CD14-positive monocyte (primary cell): ENCODE measurements at regions not wholly inside any gene's neighbourhood (a gene's known extent, or its start where the extent isn't known, plus 50 kb on each side); places are given as distances from the start of the nearest gene placed in this dataset.

ENCODE experiments used
- DNase-seq, 3 donors: peaks; one replicate each; pipeline ENCODE4 v3.0.0-alpha.2; 2011 to 2022
- H2AFZ ChIP-seq: 2 replicates; pipeline ENCODE4 v1.6.0; 2012; ENCODE audit warnings: mild to moderate bottlenecking, low read depth, low read length, inconsistent platforms; ENCODE audit not compliant: insufficient read depth, poor library complexity, severe bottlenecking
- H3K27ac ChIP-seq, 2 donors: 1 replicate in 1 of 2; 2 replicates in 1 of 2; pipeline ENCODE4 v1.5.1; 2012 to 2013; ENCODE audit warnings: low read length in 2 of 2, control low read depth in 1 of 2, inconsistent platforms in 1 of 2, low read depth in 1 of 2, mild to moderate bottlenecking in 1 of 2
- H3K27me3 ChIP-seq, 2 donors: one replicate each; pipeline versions ENCODE4 v1.6.0 to v1.6.1; 2011 to 2013; ENCODE audit warnings: low read length in 2 of 2; ENCODE audit not compliant: control insufficient read depth in 2 of 2, insufficient read depth in 2 of 2
- H3K36me3 ChIP-seq, 2 donors: replicated peaks in 1 of 2; 1 replicate in 1 of 2; 2 replicates in 1 of 2; pipeline versions ENCODE4 v1.5.1 to v1.6.1; 2012 to 2013; ENCODE audit warnings: low read length in 2 of 2, control low read depth in 1 of 2, inconsistent platforms in 1 of 2, mild to moderate bottlenecking in 1 of 2; ENCODE audit not compliant: insufficient read depth in 2 of 2, control insufficient read depth in 1 of 2
- H3K4me1 ChIP-seq, 2 donors: 1 replicate in 1 of 2; 2 replicates in 1 of 2; pipeline versions ENCODE4 v1.5.1 to v1.6.1; 2012 to 2013; ENCODE audit warnings: low read length in 2 of 2, control low read depth in 1 of 2, inconsistent platforms in 1 of 2, mild to moderate bottlenecking in 1 of 2, moderate library complexity in 1 of 2; ENCODE audit not compliant: insufficient read depth in 2 of 2, control insufficient read depth in 1 of 2
- H3K4me2 ChIP-seq: replicated peaks from 2 replicates; pipeline ENCODE3; 2012; ENCODE audit warnings: low read length, moderate library complexity, mild to moderate bottlenecking; ENCODE audit not compliant: poor library complexity, severe bottlenecking; ENCODE audit errors: extremely low read depth
- H3K4me3 ChIP-seq, 3 experiments: fragments of 200-600 bp in 1 of 3; sonication (generic) in 1 of 3; replicated peaks in 1 of 3; 1 replicate in 2 of 3; 2 replicates in 1 of 3; pipeline ENCODE4 v1.5.1; 2011 to 2013; ENCODE audit warnings: low read length in 3 of 3, mild to moderate bottlenecking in 3 of 3, control low read depth in 2 of 3, low read depth in 2 of 3, inconsistent platforms in 1 of 3, moderate library complexity in 1 of 3
- H3K79me2 ChIP-seq: 2 replicates; pipeline ENCODE4 v1.6.0; 2012; ENCODE audit warnings: mild to moderate bottlenecking, control low read depth, inconsistent platforms, low read length, moderate library complexity; ENCODE audit not compliant: insufficient read depth
- H3K9ac ChIP-seq: 2 replicates; pipeline ENCODE4 v1.6.0; 2017; ENCODE audit warnings: low read length, mild to moderate bottlenecking; ENCODE audit not compliant: insufficient read depth, poor library complexity, severe bottlenecking
- H3K9me3 ChIP-seq, 2 donors: replicated peaks in 1 of 2; 1 replicate in 1 of 2; 2 replicates in 1 of 2; pipeline versions ENCODE4 v1.5.1 to v1.6.1; 2012 to 2013; ENCODE audit warnings: low read length in 2 of 2, control low read depth in 1 of 2; ENCODE audit not compliant: control insufficient read depth in 1 of 2, insufficient read depth in 1 of 2
- H4K20me1 ChIP-seq: 2 replicates; pipeline ENCODE4 v1.6.0; 2012; ENCODE audit warnings: mild to moderate bottlenecking, low read length, control low read depth, moderate library complexity; ENCODE audit not compliant: insufficient read depth
- H3K27ac Mint-ChIP-seq, 7 donors: one replicate each; pipeline ENCODE4 v1.8.0; 2020; ENCODE audit warnings: mild to moderate bottlenecking in 7 of 7, mixed read lengths in 7 of 7, moderate library complexity in 6 of 7, inconsistent platforms in 2 of 7
- H3K27me3 Mint-ChIP-seq, 3 donors: one replicate each; pipeline ENCODE4 v1.8.0; 2021 to 2022; ENCODE audit warnings: low read depth in 3 of 3, mild to moderate bottlenecking in 3 of 3, mixed read lengths in 3 of 3, moderate library complexity in 3 of 3, inconsistent platforms in 1 of 3
- H3K36me3 Mint-ChIP-seq, 2 donors: one replicate each; pipeline ENCODE4 v1.8.0; 2020; ENCODE audit warnings: mixed read lengths in 2 of 2, inconsistent platforms in 1 of 2, mild to moderate bottlenecking in 1 of 2
- H3K4me1 Mint-ChIP-seq: one replicate; pipeline ENCODE4 v1.8.0; 2020; ENCODE audit warnings: mild to moderate bottlenecking, mixed read lengths
- H3K4me3 Mint-ChIP-seq, 2 donors: one replicate each; pipeline ENCODE4 v1.8.0; 2020; ENCODE audit warnings: mild to moderate bottlenecking in 2 of 2, mixed read lengths in 2 of 2, moderate library complexity in 1 of 2
- H3K9me3 Mint-ChIP-seq, 7 donors: one replicate each; pipeline ENCODE4 v1.8.0; 2020 to 2022; ENCODE audit warnings: mixed read lengths in 7 of 7, mild to moderate bottlenecking in 6 of 7, moderate library complexity in 6 of 7, inconsistent platforms in 2 of 7
- WGBS: methylation state at CpG from one replicate; pipeline ENCODE4 v1.1.5; 2013; ENCODE audit warnings: missing lambda C conversion rate; ENCODE audit not compliant: insufficient coverage; 5-methylcytosine and 5-hydroxymethylcytosine counted together
- intact Hi-C, 2 donors: fragments of 100-400 bp; cut with micrococcal nuclease; formaldehyde crosslinking; loops; one replicate each; pipeline versions ENCODE4 v1.15.0 to v1.15.1; 2023
- TF ChIP-seq, protein P1 (sequence below): fragments of 200-600 bp; IDR thresholded peaks from one replicate; pipeline ENCODE4 v1.8.0; 2022; ENCODE audit warnings: antibody characterized with exemption, mild to moderate bottlenecking

DNA sequence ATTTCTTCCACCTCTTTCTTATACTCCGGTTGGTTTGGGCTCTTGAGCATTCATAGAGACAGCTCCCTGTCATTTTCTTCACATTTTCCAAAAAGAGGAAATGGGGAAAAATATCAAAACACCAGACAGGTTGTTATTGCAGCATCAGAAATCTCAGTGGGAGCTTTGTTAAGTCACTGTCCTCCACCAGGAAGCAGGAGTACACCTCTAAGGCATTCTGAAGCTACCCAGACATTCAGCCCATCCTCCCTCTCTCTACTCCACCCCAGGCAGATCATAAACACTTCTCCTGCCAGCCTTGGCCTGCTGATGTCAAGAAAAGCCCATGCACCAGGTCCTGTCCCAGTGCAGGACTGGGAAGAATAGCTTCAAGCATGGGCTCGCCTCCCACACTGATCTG lies 1198.3 kb downstream of the VRK1 start:
- no peak overlapping the region for H3K4me3 Mint-ChIP-seq
- Histone ChIP-seq H2AFZ (no peak overlapping the region), H3K79me2 (no peaks in the 10 kb centered on the region), H3K4me1 (no peaks in the 10 kb centered on the region), H3K4me2 (no peak overlapping the region), H3K27me3 (no peaks in the 10 kb centered on the region), H3K9me3 (no peaks in the 10 kb centered on the region), H3K4me3 (no peak overlapping the region), H4K20me1 (no peaks in the 10 kb centered on the region), H3K27ac (no peak overlapping the region), H3K9ac (no peak overlapping the region), H3K36me3 (no peaks in the 10 kb centered on the region)
- TF ChIP-seq, protein P1, sequence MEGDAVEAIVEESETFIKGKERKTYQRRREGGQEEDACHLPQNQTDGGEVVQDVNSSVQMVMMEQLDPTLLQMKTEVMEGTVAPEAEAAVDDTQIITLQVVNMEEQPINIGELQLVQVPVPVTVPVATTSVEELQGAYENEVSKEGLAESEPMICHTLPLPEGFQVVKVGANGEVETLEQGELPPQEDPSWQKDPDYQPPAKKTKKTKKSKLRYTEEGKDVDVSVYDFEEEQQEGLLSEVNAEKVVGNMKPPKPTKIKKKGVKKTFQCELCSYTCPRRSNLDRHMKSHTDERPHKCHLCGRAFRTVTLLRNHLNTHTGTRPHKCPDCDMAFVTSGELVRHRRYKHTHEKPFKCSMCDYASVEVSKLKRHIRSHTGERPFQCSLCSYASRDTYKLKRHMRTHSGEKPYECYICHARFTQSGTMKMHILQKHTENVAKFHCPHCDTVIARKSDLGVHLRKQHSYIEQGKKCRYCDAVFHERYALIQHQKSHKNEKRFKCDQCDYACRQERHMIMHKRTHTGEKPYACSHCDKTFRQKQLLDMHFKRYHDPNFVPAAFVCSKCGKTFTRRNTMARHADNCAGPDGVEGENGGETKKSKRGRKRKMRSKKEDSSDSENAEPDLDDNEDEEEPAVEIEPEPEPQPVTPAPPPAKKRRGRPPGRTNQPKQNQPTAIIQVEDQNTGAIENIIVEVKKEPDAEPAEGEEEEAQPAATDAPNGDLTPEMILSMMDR: no peak
- no peaks in the 10 kb centered on the region for H3K36me3 Mint-ChIP-seq
- DNase-seq: no peak
- peaks cover 0 to 2% (median 0%) of the 10 kb centered on the region in 7 donors for H3K9me3 Mint-ChIP-seq
- intact Hi-C loops: no loop called here
- H3K27ac Mint-ChIP-seq: no peak overlapping the region
- no CpG with 5 or more reads among the region's 2 CpGs for WGBS
- H3K4me1 Mint-ChIP-seq: no peaks in the 10 kb centered on the region
- peaks cover 0 to 1% (median 0%) of the 10 kb centered on the region in 3 donors for H3K27me3 Mint-ChIP-seq

DNA sequence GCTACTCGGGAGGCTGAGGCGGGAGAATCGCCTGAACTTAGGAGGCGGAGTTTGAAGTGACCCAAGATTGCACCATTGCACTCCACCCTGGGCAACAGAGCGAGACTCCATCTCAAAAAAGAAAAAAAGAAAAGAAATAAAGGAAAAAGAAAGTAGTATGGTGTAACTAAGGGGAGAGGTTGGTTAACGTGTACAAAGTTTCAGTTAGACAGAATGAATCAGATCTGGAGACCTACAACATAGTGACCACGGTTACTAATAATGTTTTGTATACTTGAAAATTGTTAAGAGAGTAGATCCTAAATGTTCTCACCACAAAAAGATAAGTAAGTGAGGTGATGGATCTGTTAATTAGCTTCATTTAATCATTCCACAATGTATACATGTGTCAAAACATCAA lies 1208.8 kb downstream of the VRK1 start:
- no peaks in the 10 kb centered on the region for H3K36me3 Mint-ChIP-seq

More for the DNA sequence above, 1208.8 kb downstream of the VRK1 start:
- no peak overlapping the region for H2AFZ ChIP-seq
- no peak overlapping the region for H3K9ac ChIP-seq
- WGBS: no CpG with 5 or more reads among the region's 7 CpGs
- Mint-ChIP-seq H3K4me1 (no peaks in the 10 kb centered on the region), H3K27me3 (no peaks in the 10 kb centered on the region), H3K27ac (no peak overlapping the region), H3K9me3 (peaks cover 1 to 9% (median 5%) of the 10 kb centered on the region in 7 donors), H3K4me3 (no peak overlapping the region)
- H3K79me2 ChIP-seq: no peaks in the 10 kb centered on the region
- no peaks in the 10 kb centered on the region for H3K27me3 ChIP-seq
- H3K9me3 ChIP-seq: no peaks in the 10 kb centered on the region
- no peaks in the 10 kb centered on the region for H4K20me1 ChIP-seq
- intact Hi-C loops: no loop called here
- H3K4me1 ChIP-seq: no peaks in the 10 kb centered on the region
- no peak for DNase-seq
- no peak overlapping the region for H3K4me3 ChIP-seq
- H3K27ac ChIP-seq: no peak overlapping the region
- H3K4me2 ChIP-seq: no peak overlapping the region
- no peaks in the 10 kb centered on the region for H3K36me3 ChIP-seq
- TF ChIP-seq, protein P1: no peak
